Calu3 (cell line): ENCODE measurements at regions not wholly inside any gene's neighbourhood (a gene's known extent, or its start where the extent isn't known, plus 50 kb on each side); places are given as distances from the start of the nearest gene placed in this dataset.

Source experiments
- BruUV-seq: library from RNA; stranded (reverse); fragments of 400-500 nt; replicated peaks from 2 replicates; lab custom pipeline; 2021; lab: Mats Ljungman, UMichigan
- CTCF ChIA-PET: fragments of 300-600 bp; sonication (Branson Sonifier 250); formaldehyde crosslinking; loops from one replicate; lab custom pipeline; 2022; ENCODE audit warnings: antibody characterized with exemption; lab: Charles Lee
- DNase-seq: peaks from one replicate; pipeline ENCODE4 v3.0.0; 2022
- H3K27ac Mint-ChIP-seq: one replicate; pipeline ENCODE4 v1.8.0; 2022; ENCODE audit warnings: mixed read lengths; ENCODE audit not compliant: unreplicated experiment
- H3K27me3 Mint-ChIP-seq: one replicate; pipeline ENCODE4 v1.8.0; 2022; ENCODE audit warnings: mixed read lengths; ENCODE audit not compliant: unreplicated experiment
- H3K36me3 Mint-ChIP-seq: one replicate; pipeline ENCODE4 v1.8.0; 2022; ENCODE audit warnings: mild to moderate bottlenecking, moderate library complexity, mixed read lengths; ENCODE audit not compliant: insufficient read depth, unreplicated experiment
- H3K4me1 Mint-ChIP-seq: one replicate; pipeline ENCODE4 v1.8.0; 2022; ENCODE audit warnings: mild to moderate bottlenecking, low read depth, mixed read lengths; ENCODE audit not compliant: unreplicated experiment
- H3K4me3 Mint-ChIP-seq: one replicate; pipeline ENCODE4 v1.8.0; 2022; ENCODE audit warnings: mild to moderate bottlenecking, low read depth, moderate library complexity, mixed read lengths; ENCODE audit not compliant: unreplicated experiment
- H3K9me3 Mint-ChIP-seq: one replicate; pipeline ENCODE4 v1.8.0; 2022; ENCODE audit warnings: low read depth, mixed read lengths; ENCODE audit not compliant: unreplicated experiment
- CTCF ChIP-seq: fragments of 200-600 bp; IDR thresholded peaks from one replicate; pipeline ENCODE4 v1.8.0; 2022; ENCODE audit warnings: antibody characterized with exemption; ENCODE audit not compliant: unreplicated experiment
- intact Hi-C: fragments of 100-400 bp; cut with micrococcal nuclease; formaldehyde crosslinking; loops from one replicate; pipeline ENCODE4 v1.10.0; 2022; ENCODE audit not compliant: unreplicated experiment

GRCh38 chr4:160947653-160948052, 1216.1 kb downstream of the FSTL5 start:
- H3K4me1 Mint-ChIP-seq, result no peaks in the 10 kb centered on the region
- no peaks in the 10 kb centered on the region for H3K27me3 Mint-ChIP-seq
- TF ChIP-seq CTCF, result no peak
- no peaks in the 10 kb centered on the region for H3K9me3 Mint-ChIP-seq
- intact Hi-C loops, result no loop called here
- no TSS peak for BruUV-seq
- DNase-seq, result no peak
- H3K36me3 Mint-ChIP-seq, result no peaks in the 10 kb centered on the region
- H3K4me3 Mint-ChIP-seq, result no peak overlapping the region
- no peak overlapping the region for H3K27ac Mint-ChIP-seq
- CTCF ChIA-PET, result no interaction called here

- no peak overlapping the region for H3K4me3 Mint-ChIP-seq
These were observed 1206.9 kb downstream of the FSTL5 start for GRCh38 chr4:160956875-160957274.

GRCh38 chr4:160969925-160970324, 1193.9 kb downstream of the FSTL5 start:
- CTCF ChIA-PET, result no interaction called here
- no peak for TF ChIP-seq CTCF
- H3K36me3 Mint-ChIP-seq, result no peaks in the 10 kb centered on the region
- BruUV-seq, result no TSS peak
- H3K27ac Mint-ChIP-seq, result no peak overlapping the region
- no peaks in the 10 kb centered on the region for H3K27me3 Mint-ChIP-seq
- intact Hi-C loops, result no loop called here
- H3K4me3 Mint-ChIP-seq, result no peak overlapping the region
- H3K9me3 Mint-ChIP-seq, result no peaks in the 10 kb centered on the region
- DNase-seq, result no peak
- no peaks in the 10 kb centered on the region for H3K4me1 Mint-ChIP-seq

More at GRCh38 chr4:160956875-160957274, 1206.9 kb downstream of the FSTL5 start:
- TF ChIP-seq CTCF, result no peak
- Mint-ChIP-seq H3K27ac (no peak overlapping the region), H3K9me3 (no peaks in the 10 kb centered on the region), H3K36me3 (no peaks in the 10 kb centered on the region), H3K27me3 (no peaks in the 10 kb centered on the region), H3K4me1 (no peaks in the 10 kb centered on the region)
- no TSS peak for BruUV-seq
- no peak for DNase-seq
- intact Hi-C loops, result no loop called here
- CTCF ChIA-PET, result no interaction called here

- H3K4me1 Mint-ChIP-seq, result no peaks in the 10 kb centered on the region
- CTCF ChIA-PET, result no interaction called here
- H3K27me3 Mint-ChIP-seq, result no peaks in the 10 kb centered on the region
- no peak overlapping the region for H3K27ac Mint-ChIP-seq
- no TSS peak for BruUV-seq
- DNase-seq, result no peak
- H3K4me3 Mint-ChIP-seq, result no peak overlapping the region
- no peaks in the 10 kb centered on the region for H3K9me3 Mint-ChIP-seq
- TF ChIP-seq CTCF, result no peak
- intact Hi-C loops, result no loop called here
- H3K36me3 Mint-ChIP-seq, result no peaks in the 10 kb centered on the region
These were observed 1183.7 kb downstream of the FSTL5 start for GRCh38 chr4:160980091-160980490.
